Kidney tubule cell (primary cell): ENCODE measurements at regions not wholly inside any gene's neighbourhood (a gene's known extent, or its start where the extent isn't known, plus 50 kb on each side); places are given as distances from the start of the nearest gene placed in this dataset.

ENCODE experiments used
- DNase-seq: peaks from one replicate; pipeline ENCODE4 v3.0.0-alpha.2; 2018; ENCODE audit warnings: low spot score

GRCh38 chr4:53813998-53814397 lies 222.7 kb upstream of the LNX1 start:
- no peak for DNase-seq

GRCh38 chr4:53810643-53811042 lies 219.4 kb upstream of the LNX1 start:
- no peak for DNase-seq

GRCh38 chr4:53809816-53810215 lies 218.5 kb upstream of the LNX1 start:
- no peak for DNase-seq

- no peak for DNase-seq
Measured at GRCh38 chr4:53805291-53805690, 214.0 kb upstream of the LNX1 start.

- peak; percentile 40 for DNase-seq
Measured at GRCh38 chr4:53804719-53805118, 213.4 kb upstream of the LNX1 start.

GRCh38 chr4:53802500-53802899 lies 211.2 kb upstream of the LNX1 start:
- DNase-seq, result no peak

GRCh38 chr4:53801373-53801772 lies 210.1 kb upstream of the LNX1 start:
- no peak for DNase-seq

- no peak for DNase-seq
Measured at GRCh38 chr4:53800741-53801140, 209.5 kb upstream of the LNX1 start.

- DNase-seq, result no peak
Measured at GRCh38 chr4:53793096-53793495, 201.8 kb upstream of the LNX1 start.

- DNase-seq, result no peak
Measured at GRCh38 chr4:53790286-53790685, 199.0 kb upstream of the LNX1 start.

- DNase-seq, result no peak
Measured at GRCh38 chr4:53788621-53789020, 197.3 kb upstream of the LNX1 start.

- no peak for DNase-seq
Measured at GRCh38 chr4:53788011-53788410, 196.7 kb upstream of the LNX1 start.

- no peak for DNase-seq
Measured at GRCh38 chr4:53786632-53787031, 195.3 kb upstream of the LNX1 start.

GRCh38 chr4:53785996-53786395 lies 194.7 kb upstream of the LNX1 start:
- DNase-seq, result no peak

GRCh38 chr4:53784112-53784511 lies 192.8 kb upstream of the LNX1 start:
- no peak for DNase-seq

- DNase-seq, result no peak
Measured at GRCh38 chr4:53783208-53783859, 192.0 kb upstream of the LNX1 start.

GRCh38 chr4:53782458-53782845 lies 191.2 kb upstream of the LNX1 start:
- no peak for DNase-seq

GRCh38 chr4:53781629-53782457 lies 190.6 kb upstream of the LNX1 start:
- peak; percentile 31 for DNase-seq

GRCh38 chr4:53780736-53781400 lies 189.6 kb upstream of the LNX1 start:
- DNase-seq, result no peak

GRCh38 chr4:53779025-53779424 lies 187.7 kb upstream of the LNX1 start:
- no peak for DNase-seq

GRCh38 chr4:53778155-53778554 lies 186.9 kb upstream of the LNX1 start:
- no peak for DNase-seq

GRCh38 chr4:53777244-53777984 lies 186.1 kb upstream of the LNX1 start:
- DNase-seq, result no peak
